Smooth muscle cell (in vitro differentiated cells): ENCODE measurements at regions not wholly inside any gene's neighbourhood (a gene's known extent, or its start where the extent isn't known, plus 50 kb on each side); places are given as distances from the start of the nearest gene placed in this dataset.

Experiments used
- DNase-seq: peaks from one replicate; lab custom pipeline; 2025; ENCODE audit not compliant: unreplicated experiment; lab: John Stamatoyannopoulos, UW
- H2AFZ ChIP-seq: fragments of 200-600 bp; sonication (generic); 2 replicates; pipeline ENCODE4 v1.6.0; 2016; ENCODE audit warnings: antibody characterized with exemption, low read depth, mild to moderate bottlenecking
- H3F3A ChIP-seq: fragments of 200-600 bp; sonication (generic); 2 replicates; pipeline ENCODE4 v1.6.0; 2017; ENCODE audit warnings: antibody characterized with exemption, low read depth
- H3K27ac ChIP-seq: fragments of 200-600 bp; sonication (generic); 2 replicates; pipeline ENCODE4 v1.5.1; 2016; ENCODE audit warnings: low read depth, mild to moderate bottlenecking
- H3K27me3 ChIP-seq: fragments of 200-600 bp; sonication (generic); 2 replicates; pipeline ENCODE4 v1.6.1; 2016; ENCODE audit warnings: low read depth, mild to moderate bottlenecking
- H3K36me3 ChIP-seq: fragments of 200-600 bp; sonication (generic); 2 replicates; pipeline ENCODE4 v1.5.1; 2016; ENCODE audit warnings: low read depth
- H3K4me1 ChIP-seq: fragments of 200-600 bp; sonication (generic); 2 replicates; pipeline ENCODE4 v1.5.1; 2016; ENCODE audit warnings: low read depth
- H3K4me2 ChIP-seq: fragments of 200-600 bp; sonication (generic); 2 replicates; pipeline ENCODE4 v1.6.0; 2016; ENCODE audit warnings: mild to moderate bottlenecking
- H3K4me3 ChIP-seq: fragments of 200-600 bp; sonication (generic); 2 replicates; pipeline ENCODE4 v1.5.1; 2016; ENCODE audit warnings: mild to moderate bottlenecking
- H3K79me2 ChIP-seq: fragments of 200-600 bp; sonication (generic); 2 replicates; pipeline ENCODE4 v1.6.0; 2016; ENCODE audit warnings: low read depth, mild to moderate bottlenecking
- H3K9ac ChIP-seq: fragments of 200-600 bp; sonication (generic); 2 replicates; pipeline ENCODE4 v1.6.0; 2016; ENCODE audit warnings: low read depth
- H3K9me3 ChIP-seq: fragments of 200-600 bp; sonication (generic); replicated peaks from 2 replicates; pipeline ENCODE4 v1.5.1; 2016; ENCODE audit warnings: low read depth
- H4K20me1 ChIP-seq: fragments of 200-600 bp; sonication (generic); 2 replicates; pipeline ENCODE4 v1.6.0; 2016; ENCODE audit warnings: low read depth
- WGBS: methylation state at CpG from one replicate; pipeline ENCODE4 v1.1.7; 2016; ENCODE audit warnings: low lambda C conversion rate; 5-methylcytosine and 5-hydroxymethylcytosine counted together
- TF ChIP-seq, protein P1 (sequence below): fragments of 200-600 bp; sonication (generic); IDR thresholded peaks from 2 replicates; pipeline ENCODE4 v1.5.1; 2017; ENCODE audit warnings: borderline replicate concordance, mild to moderate bottlenecking, antibody characterized with exemption; ENCODE audit not compliant: insufficient read depth, poor library complexity, severe bottlenecking

DNA sequence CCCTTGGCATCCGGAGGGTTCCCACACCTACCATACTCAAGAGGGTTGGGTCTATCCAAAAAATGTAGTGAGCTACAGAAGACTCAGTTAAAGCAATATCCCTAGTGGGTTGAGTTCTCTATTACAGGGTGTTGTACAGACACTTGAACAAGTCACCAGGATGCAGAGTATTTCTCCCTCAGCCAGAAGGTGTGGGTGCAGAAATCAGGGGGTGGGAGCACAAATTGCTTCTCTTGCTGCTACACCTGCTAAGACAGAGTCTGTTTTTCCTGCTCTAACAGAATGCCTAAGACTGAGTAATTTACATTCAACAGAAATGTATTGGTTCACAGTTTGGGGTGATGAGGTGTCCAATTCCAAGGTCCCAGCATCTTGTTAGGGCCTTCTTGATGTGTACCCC, 433.4 kb downstream of the TCERG1L start:
- no peaks in the 10 kb centered on the region for H3K36me3 ChIP-seq
- H3K27ac ChIP-seq: no peak overlapping the region
- TF ChIP-seq, protein P1, sequence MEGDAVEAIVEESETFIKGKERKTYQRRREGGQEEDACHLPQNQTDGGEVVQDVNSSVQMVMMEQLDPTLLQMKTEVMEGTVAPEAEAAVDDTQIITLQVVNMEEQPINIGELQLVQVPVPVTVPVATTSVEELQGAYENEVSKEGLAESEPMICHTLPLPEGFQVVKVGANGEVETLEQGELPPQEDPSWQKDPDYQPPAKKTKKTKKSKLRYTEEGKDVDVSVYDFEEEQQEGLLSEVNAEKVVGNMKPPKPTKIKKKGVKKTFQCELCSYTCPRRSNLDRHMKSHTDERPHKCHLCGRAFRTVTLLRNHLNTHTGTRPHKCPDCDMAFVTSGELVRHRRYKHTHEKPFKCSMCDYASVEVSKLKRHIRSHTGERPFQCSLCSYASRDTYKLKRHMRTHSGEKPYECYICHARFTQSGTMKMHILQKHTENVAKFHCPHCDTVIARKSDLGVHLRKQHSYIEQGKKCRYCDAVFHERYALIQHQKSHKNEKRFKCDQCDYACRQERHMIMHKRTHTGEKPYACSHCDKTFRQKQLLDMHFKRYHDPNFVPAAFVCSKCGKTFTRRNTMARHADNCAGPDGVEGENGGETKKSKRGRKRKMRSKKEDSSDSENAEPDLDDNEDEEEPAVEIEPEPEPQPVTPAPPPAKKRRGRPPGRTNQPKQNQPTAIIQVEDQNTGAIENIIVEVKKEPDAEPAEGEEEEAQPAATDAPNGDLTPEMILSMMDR: no peak
- H3K27me3 ChIP-seq: no peaks in the 10 kb centered on the region
- DNase-seq: no peak
- no peaks in the 10 kb centered on the region for H3K9me3 ChIP-seq
- no peak overlapping the region for H3K4me3 ChIP-seq
- WGBS: 91% methylated on average over 1 of the region's 1 CpG
- no peaks in the 10 kb centered on the region for H3K79me2 ChIP-seq
- no peaks in the 10 kb centered on the region for H3K4me1 ChIP-seq
- no peak overlapping the region for H3K4me2 ChIP-seq
- no peak overlapping the region for H3K9ac ChIP-seq
- H4K20me1 ChIP-seq: no peaks in the 10 kb centered on the region
- no peak overlapping the region for H2AFZ ChIP-seq
- no peaks in the 10 kb centered on the region for H3F3A ChIP-seq

DNA sequence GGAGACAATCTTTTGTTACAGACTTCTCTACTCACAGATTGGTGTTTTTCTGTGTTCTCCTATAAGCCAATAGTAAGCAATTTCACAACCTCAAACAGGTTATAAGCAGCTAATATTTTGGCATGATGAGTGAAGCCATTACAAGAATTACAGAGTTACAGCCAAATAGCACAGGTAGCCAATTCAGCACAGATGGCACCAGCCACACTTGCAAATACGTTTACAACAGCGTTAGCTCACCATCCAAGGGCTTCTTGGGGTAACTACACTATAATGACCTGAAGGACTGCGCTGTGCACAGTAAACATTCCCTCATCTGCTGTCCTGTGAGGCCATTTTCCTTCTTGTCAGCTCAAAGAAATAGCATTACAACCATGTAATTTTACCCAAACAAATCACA, 428.6 kb downstream of the TCERG1L start:
- Histone ChIP-seq H3K36me3 (no peaks in the 10 kb centered on the region), H3K4me1 (no peaks in the 10 kb centered on the region), H3K9ac (no peak overlapping the region), H3K79me2 (no peaks in the 10 kb centered on the region), H3K27ac (no peak overlapping the region), H3F3A (no peaks in the 10 kb centered on the region), H3K4me3 (no peak overlapping the region), H4K20me1 (no peaks in the 10 kb centered on the region), H3K27me3 (no peaks in the 10 kb centered on the region), H2AFZ (no peak overlapping the region), H3K4me2 (no peak overlapping the region), H3K9me3 (no peaks in the 10 kb centered on the region)
- TF ChIP-seq, protein P1: no peak
- no peak for DNase-seq
- 87% methylated on average over 3 of the region's 3 CpGs for WGBS

DNA sequence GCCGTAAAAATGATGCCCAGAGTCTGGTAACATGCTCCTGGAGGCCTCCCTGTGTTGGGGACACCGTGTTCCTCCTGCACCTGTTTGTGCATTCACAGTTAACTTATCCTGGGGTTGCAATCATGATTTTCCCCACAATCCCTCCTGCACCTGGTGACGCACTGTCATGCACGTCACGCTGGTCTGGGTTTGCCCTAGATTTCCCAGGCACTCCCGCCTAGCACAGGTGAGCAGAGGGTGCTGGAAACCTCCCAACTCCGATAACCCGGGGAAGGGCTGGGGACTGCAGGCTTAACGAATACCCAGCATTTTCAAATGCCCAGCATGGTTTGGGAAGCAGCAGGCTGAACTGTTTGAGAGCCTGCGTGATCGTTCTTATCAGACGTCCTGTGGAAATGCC, 427.1 kb downstream of the TCERG1L start:
- Histone ChIP-seq H3K36me3 (no peaks in the 10 kb centered on the region), H3K9ac (no peak overlapping the region), H3K4me2 (no peak overlapping the region), H3K27ac (no peak overlapping the region), H4K20me1 (no peaks in the 10 kb centered on the region), H3F3A (no peaks in the 10 kb centered on the region), H3K4me1 (no peaks in the 10 kb centered on the region), H3K27me3 (no peaks in the 10 kb centered on the region), H2AFZ (no peak overlapping the region), H3K9me3 (no peaks in the 10 kb centered on the region), H3K4me3 (no peak overlapping the region), H3K79me2 (no peaks in the 10 kb centered on the region)
- TF ChIP-seq, protein P1: no peak
- WGBS: 94% methylated on average over 12 of the region's 12 CpGs
- DNase-seq: no peak

DNA sequence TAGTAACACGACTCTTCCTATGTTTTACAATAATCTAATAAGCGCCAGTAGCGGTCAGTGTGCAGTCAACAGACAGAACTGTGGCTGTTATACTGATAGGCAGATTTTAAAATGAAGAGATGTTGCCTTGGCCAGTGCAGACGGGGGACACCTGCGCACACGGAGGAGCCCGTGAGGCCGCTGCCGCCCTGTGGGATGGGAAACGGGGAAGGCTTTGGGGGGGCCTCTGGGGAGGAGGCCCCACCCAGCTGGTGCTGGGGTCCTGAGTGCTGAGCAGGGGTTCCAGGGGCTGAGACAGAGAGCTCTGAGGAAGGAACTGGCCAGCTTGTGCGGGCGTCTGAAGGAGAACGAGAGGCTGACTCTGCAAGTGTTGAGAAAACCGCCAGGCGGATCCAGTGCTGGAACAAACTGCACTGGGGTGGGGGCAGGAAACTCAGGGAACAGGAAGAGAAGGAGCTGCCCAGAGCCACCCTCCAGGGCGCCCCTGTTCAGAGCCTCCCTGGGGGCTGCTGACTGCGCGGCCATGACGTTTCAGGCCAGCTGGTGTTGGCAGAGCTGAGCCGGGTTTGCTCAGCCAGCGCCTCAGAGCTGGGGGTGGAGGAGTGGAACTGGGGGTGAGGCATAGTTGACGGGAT, 426.4 kb downstream of the TCERG1L start:
- no peaks in the 10 kb centered on the region for H3K4me1 ChIP-seq
- no peaks in the 10 kb centered on the region for H4K20me1 ChIP-seq
- WGBS: 90% methylated on average over 22 of the region's 22 CpGs
- no peaks in the 10 kb centered on the region for H3K9me3 ChIP-seq
- H3F3A ChIP-seq: no peaks in the 10 kb centered on the region
- H2AFZ ChIP-seq: no peak overlapping the region
- H3K36me3 ChIP-seq: no peaks in the 10 kb centered on the region
- TF ChIP-seq, protein P1: no peak
- H3K4me3 ChIP-seq: no peak overlapping the region
- no peak overlapping the region for H3K9ac ChIP-seq
- H3K79me2 ChIP-seq: no peaks in the 10 kb centered on the region
- H3K27me3 ChIP-seq: no peaks in the 10 kb centered on the region
- no peak overlapping the region for H3K4me2 ChIP-seq
- no peak for DNase-seq
- no peak overlapping the region for H3K27ac ChIP-seq
